ENCODE measurements at regions not wholly inside any gene's neighbourhood (a gene's known extent, or its start where the extent isn't known, plus 50 kb on each side); places are given as distances from the start of the nearest gene placed in this dataset.
A peak's percentile ranks its signal among the peaks of the same experiment; 100 is the strongest.

DNA sequence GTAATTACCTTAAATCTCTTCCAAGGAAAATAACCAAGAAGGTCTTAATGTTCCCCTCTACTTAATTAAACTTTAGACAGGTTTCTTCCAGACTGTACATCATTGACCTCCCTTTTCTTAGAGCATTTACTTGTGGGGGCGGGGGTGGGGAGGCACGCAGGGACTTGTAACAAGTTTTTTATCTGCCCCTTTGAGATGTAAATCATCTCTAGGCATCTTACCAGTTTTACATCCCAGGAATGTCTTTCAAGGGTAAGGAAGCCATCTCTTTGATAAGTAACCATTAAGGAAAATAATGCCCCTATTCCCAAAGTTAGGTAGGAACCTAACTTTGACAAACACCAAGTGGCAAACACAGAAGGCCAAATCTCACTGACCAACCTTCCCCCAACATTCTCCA, 528.6 kb downstream of the SUCLA2 start:
- Histone ChIP-seq H3K4me3 (ENCODE audit: low read length in 2 of 2) (no peak overlapping the region), H3K4me1 (ENCODE audit: insufficient read depth, low read length) (no peaks in the 10 kb centered on the region), H3K27me3 (ENCODE audit: insufficient read depth, low read length) (no peaks in the 10 kb centered on the region), H3K36me3 (ENCODE audit: insufficient read depth, low read length) (no peaks in the 10 kb centered on the region), H3K27ac (ENCODE audit: low read depth, low read length) (no peak overlapping the region), H3K9me3 (ENCODE audit: control insufficient read depth in 1 of 2, low read length in 2 of 2) (no peaks in the 10 kb centered on the region)
- H3K4me1 Mint-ChIP-seq, result no peaks in the 10 kb centered on the region
- no peaks in the 10 kb centered on the region for H3K27me3 Mint-ChIP-seq
- peaks cover 2 to 9% (median 7%) of the 10 kb centered on the region in 8 donors for H3K9me3 Mint-ChIP-seq
- H3K36me3 Mint-ChIP-seq, result no peaks in the 10 kb centered on the region
- no peak overlapping the region for H3K27ac Mint-ChIP-seq
- no peak overlapping the region for H3K4me3 Mint-ChIP-seq
- POLR2A ChIA-PET (ENCODE audit: partially characterized antibody), result no interaction called here
- CTCF ChIA-PET (ENCODE audit: partially characterized antibody), result no interaction called here
- intact Hi-C loops (cut with micrococcal nuclease), result no loop called here
- DNase-seq, result no peak

DNA sequence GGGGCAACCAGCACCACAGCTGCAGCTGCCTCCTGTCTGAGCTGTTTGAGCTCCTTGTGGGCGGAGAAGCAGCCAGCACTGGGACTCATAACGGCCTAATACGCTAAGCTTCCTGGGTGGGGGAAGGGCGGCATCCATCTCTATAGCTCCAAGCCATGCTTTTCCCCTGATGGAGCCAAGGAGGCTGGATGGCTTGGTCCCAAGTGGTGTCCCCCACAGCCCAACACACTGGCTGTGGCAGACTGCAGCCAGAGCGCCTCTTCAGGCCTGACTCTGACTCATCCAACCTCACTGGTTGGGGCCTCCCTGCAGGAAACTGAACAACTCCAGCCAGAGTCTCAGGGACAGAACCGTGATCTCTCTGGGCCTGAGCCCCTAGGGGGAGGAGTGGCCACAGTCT, 537.3 kb downstream of the SUCLA2 start:
- no peaks in the 10 kb centered on the region for H3K36me3 Mint-ChIP-seq
- ChIA-PET POLR2A (ENCODE audit: partially characterized antibody) (no interaction called here), CTCF (ENCODE audit: partially characterized antibody) (no interaction called here)
- Histone ChIP-seq H3K36me3 (ENCODE audit: insufficient read depth, low read length) (no peaks in the 10 kb centered on the region), H3K9me3 (ENCODE audit: control insufficient read depth in 1 of 2, low read length in 2 of 2) (no peaks in the 10 kb centered on the region), H3K27me3 (ENCODE audit: insufficient read depth, low read length) (no peaks in the 10 kb centered on the region), H3K27ac (ENCODE audit: low read depth, low read length) (no peak overlapping the region), H3K4me3 (ENCODE audit: low read length in 2 of 2) (no peak overlapping the region), H3K4me1 (ENCODE audit: insufficient read depth, low read length) (no peaks in the 10 kb centered on the region)
- no peaks in the 10 kb centered on the region for H3K4me1 Mint-ChIP-seq
- peaks cover 5 to 28% (median 16%) of the 10 kb centered on the region in 8 donors for H3K9me3 Mint-ChIP-seq
- intact Hi-C loops (cut with micrococcal nuclease), result no loop called here
- peak in 1 of 5 donors; percentile 24 for DNase-seq
- no peak overlapping the region for H3K27ac Mint-ChIP-seq
- H3K4me3 Mint-ChIP-seq, result no peak overlapping the region
- no peaks in the 10 kb centered on the region for H3K27me3 Mint-ChIP-seq

DNA sequence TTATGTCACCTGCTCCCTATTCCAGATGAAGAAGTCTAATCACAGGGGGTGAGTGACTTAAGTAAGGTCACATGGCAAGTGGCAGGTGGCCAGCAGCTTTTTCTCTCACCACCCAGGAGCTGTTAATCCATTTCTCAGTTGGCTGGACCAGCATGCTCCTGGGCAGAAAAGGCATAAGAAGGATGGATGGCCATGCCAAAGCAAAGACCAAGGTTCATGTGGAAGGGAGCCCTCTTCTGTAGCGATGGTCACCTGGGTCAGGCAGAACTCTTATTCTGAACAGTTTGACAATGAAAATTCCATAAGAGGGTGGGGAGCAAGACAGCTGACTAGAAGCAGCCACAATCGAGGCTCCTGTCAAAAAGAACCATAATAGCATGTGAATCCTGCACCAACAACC, 538.1 kb downstream of the SUCLA2 start:
- Histone ChIP-seq H3K4me1 (ENCODE audit: insufficient read depth, low read length) (no peaks in the 10 kb centered on the region), H3K9me3 (ENCODE audit: control insufficient read depth in 1 of 2, low read length in 2 of 2) (no peaks in the 10 kb centered on the region), H3K27ac (ENCODE audit: low read depth, low read length) (no peak overlapping the region), H3K4me3 (ENCODE audit: low read length in 2 of 2) (no peak overlapping the region), H3K36me3 (ENCODE audit: insufficient read depth, low read length) (no peaks in the 10 kb centered on the region), H3K27me3 (ENCODE audit: insufficient read depth, low read length) (no peaks in the 10 kb centered on the region)
- Mint-ChIP-seq H3K9me3 (peaks cover 5 to 21% (median 15%) of the 10 kb centered on the region in 8 donors), H3K4me3 (no peak overlapping the region), H3K4me1 (no peaks in the 10 kb centered on the region), H3K36me3 (no peaks in the 10 kb centered on the region), H3K27ac (no peak overlapping the region), H3K27me3 (no peaks in the 10 kb centered on the region)
- intact Hi-C loops (cut with micrococcal nuclease), result no loop called here
- POLR2A ChIA-PET (ENCODE audit: partially characterized antibody), result no interaction called here
- CTCF ChIA-PET (ENCODE audit: partially characterized antibody), result no interaction called here
- DNase-seq, result no peak

DNA sequence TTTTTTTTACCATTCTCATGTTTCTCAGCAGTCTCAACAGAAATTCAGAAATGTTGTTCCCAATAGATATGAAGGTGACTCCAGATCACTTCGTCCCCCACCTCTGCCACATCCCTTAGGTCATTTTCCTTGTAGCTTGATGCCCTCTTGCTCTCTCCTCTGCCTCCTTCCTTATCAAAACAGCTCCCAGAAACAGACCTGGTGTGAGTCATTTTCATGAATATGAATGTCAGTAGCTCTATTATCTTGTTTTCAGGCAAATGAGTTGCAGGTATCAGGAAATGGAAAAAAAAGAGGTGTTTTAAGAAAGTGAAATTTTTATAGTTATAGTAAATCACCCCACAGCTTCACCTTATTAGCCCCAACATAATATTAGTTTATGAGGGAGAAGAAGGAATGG, 539.3 kb downstream of the SUCLA2 start:
- intact Hi-C loops (cut with micrococcal nuclease), result no loop called here
- H3K36me3 ChIP-seq (ENCODE audit: insufficient read depth, low read length), result no peaks in the 10 kb centered on the region
- H3K4me1 ChIP-seq (ENCODE audit: insufficient read depth, low read length), result no peaks in the 10 kb centered on the region
- H3K27ac ChIP-seq (ENCODE audit: low read depth, low read length), result no peak overlapping the region
- DNase-seq, result no peak
- ChIA-PET POLR2A (ENCODE audit: partially characterized antibody) (no interaction called here), CTCF (ENCODE audit: partially characterized antibody) (no interaction called here)
- Mint-ChIP-seq H3K27ac (no peak overlapping the region), H3K9me3 (peaks cover 0 to 20% (median 10%) of the 10 kb centered on the region in 8 donors), H3K4me1 (no peaks in the 10 kb centered on the region), H3K27me3 (no peaks in the 10 kb centered on the region), H3K36me3 (no peaks in the 10 kb centered on the region), H3K4me3 (no peak overlapping the region)
- H3K27me3 ChIP-seq (ENCODE audit: insufficient read depth, low read length), result no peaks in the 10 kb centered on the region
- H3K9me3 ChIP-seq (ENCODE audit: control insufficient read depth in 1 of 2, low read length in 2 of 2), result no peaks in the 10 kb centered on the region
- H3K4me3 ChIP-seq (ENCODE audit: low read length in 2 of 2), result no peak overlapping the region

DNA sequence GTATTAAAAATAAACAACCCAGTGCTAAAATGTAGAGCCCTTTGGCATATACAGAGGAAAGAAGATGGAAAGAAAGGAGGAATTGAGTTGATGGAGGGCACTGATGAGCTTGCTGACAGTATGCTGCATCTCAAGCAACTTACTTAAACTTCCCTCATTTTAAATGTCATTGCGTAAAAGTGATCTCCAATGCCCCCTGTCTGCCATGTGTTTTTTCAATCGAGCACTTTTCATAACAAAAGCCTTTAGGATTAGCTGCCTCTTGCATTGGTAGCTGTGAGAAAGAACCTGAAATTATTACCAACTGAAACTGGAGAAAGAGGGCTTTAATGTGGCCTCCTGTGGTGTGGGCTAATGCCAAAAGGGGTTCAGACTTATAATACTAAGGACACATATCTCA, 541.6 kb downstream of the SUCLA2 start:
- Mint-ChIP-seq H3K27ac (no peak overlapping the region), H3K27me3 (no peaks in the 10 kb centered on the region), H3K36me3 (no peaks in the 10 kb centered on the region), H3K9me3 (peaks cover 0 to 8% (median 4%) of the 10 kb centered on the region in 8 donors), H3K4me1 (no peaks in the 10 kb centered on the region), H3K4me3 (no peak overlapping the region)
- no peaks in the 10 kb centered on the region for H3K9me3 ChIP-seq (ENCODE audit: control insufficient read depth in 1 of 2, low read length in 2 of 2)
- no peaks in the 10 kb centered on the region for H3K36me3 ChIP-seq (ENCODE audit: insufficient read depth, low read length)
- H3K4me1 ChIP-seq (ENCODE audit: insufficient read depth, low read length), result no peaks in the 10 kb centered on the region
- H3K27ac ChIP-seq (ENCODE audit: low read depth, low read length), result no peak overlapping the region
- ChIA-PET POLR2A (ENCODE audit: partially characterized antibody) (no interaction called here), CTCF (ENCODE audit: partially characterized antibody) (no interaction called here)
- H3K4me3 ChIP-seq (ENCODE audit: low read length in 2 of 2), result no peak overlapping the region
- DNase-seq, result no peak
- intact Hi-C loops (cut with micrococcal nuclease), result no loop called here
- no peaks in the 10 kb centered on the region for H3K27me3 ChIP-seq (ENCODE audit: insufficient read depth, low read length)

DNA sequence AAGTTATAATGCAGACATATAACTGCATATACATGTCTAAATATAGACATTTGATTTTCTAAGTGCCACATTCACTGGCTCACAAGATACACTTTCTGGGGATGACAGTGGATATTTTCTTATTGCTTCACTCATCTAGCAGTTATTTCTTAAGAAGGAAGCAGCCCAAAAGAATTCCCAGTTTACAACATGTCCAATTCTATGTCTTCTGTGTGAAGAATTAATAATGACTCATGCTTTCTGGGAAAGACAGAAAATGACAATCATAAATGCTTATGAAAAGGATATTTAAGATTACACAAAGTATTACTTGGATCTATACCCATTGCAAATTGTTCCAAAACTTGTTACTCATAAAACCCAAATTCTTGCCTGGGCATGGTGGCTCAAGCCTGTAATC, 543.4 kb downstream of the SUCLA2 start:
- Histone ChIP-seq H3K27me3 (ENCODE audit: insufficient read depth, low read length) (no peaks in the 10 kb centered on the region), H3K9me3 (ENCODE audit: control insufficient read depth in 1 of 2, low read length in 2 of 2) (no peaks in the 10 kb centered on the region), H3K4me3 (ENCODE audit: low read length in 2 of 2) (no peak overlapping the region), H3K27ac (ENCODE audit: low read depth, low read length) (no peak overlapping the region), H3K4me1 (ENCODE audit: insufficient read depth, low read length) (no peaks in the 10 kb centered on the region), H3K36me3 (ENCODE audit: insufficient read depth, low read length) (no peaks in the 10 kb centered on the region)
- ChIA-PET CTCF (ENCODE audit: partially characterized antibody) (no interaction called here), POLR2A (ENCODE audit: partially characterized antibody) (no interaction called here)
- intact Hi-C loops (cut with micrococcal nuclease), result no loop called here
- Mint-ChIP-seq H3K4me1 (no peaks in the 10 kb centered on the region), H3K36me3 (no peaks in the 10 kb centered on the region), H3K9me3 (peaks cover 0 to 4% (median 0%) of the 10 kb centered on the region in 8 donors), H3K27ac (no peak overlapping the region), H3K27me3 (no peaks in the 10 kb centered on the region), H3K4me3 (no peak overlapping the region)
- no peak for DNase-seq

DNA sequence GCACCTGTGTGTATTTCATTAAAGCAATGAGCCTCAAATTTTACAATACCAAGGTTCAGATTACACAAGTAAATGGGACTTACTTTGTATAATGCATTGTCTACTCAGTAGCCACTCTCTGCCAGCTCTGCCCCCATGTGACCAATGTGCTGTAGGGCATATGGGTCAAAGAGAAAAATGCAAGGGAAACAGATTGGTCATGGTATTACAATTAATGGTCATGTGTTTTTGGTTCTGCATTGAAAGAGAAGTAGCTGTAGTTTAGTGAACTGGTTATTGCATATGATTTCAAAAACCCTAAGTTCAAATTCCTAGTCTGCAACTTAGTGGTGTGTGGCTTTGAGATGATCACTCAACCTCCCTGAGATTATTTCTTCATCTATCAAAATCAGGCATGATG, 545.4 kb downstream of the SUCLA2 start:
- Histone ChIP-seq H3K27me3 (ENCODE audit: insufficient read depth, low read length) (no peaks in the 10 kb centered on the region), H3K9me3 (ENCODE audit: control insufficient read depth in 1 of 2, low read length in 2 of 2) (no peaks in the 10 kb centered on the region), H3K36me3 (ENCODE audit: insufficient read depth, low read length) (no peaks in the 10 kb centered on the region), H3K27ac (ENCODE audit: low read depth, low read length) (no peak overlapping the region), H3K4me3 (ENCODE audit: low read length in 2 of 2) (no peak overlapping the region), H3K4me1 (ENCODE audit: insufficient read depth, low read length) (no peaks in the 10 kb centered on the region)
- no peaks in the 10 kb centered on the region for H3K36me3 Mint-ChIP-seq
- H3K27me3 Mint-ChIP-seq, result no peaks in the 10 kb centered on the region
- no peak overlapping the region for H3K27ac Mint-ChIP-seq
- no peaks in the 10 kb centered on the region for H3K4me1 Mint-ChIP-seq
- no peak for DNase-seq
- H3K9me3 Mint-ChIP-seq, result peaks cover 0 to 6% (median 0%) of the 10 kb centered on the region in 8 donors
- POLR2A ChIA-PET (ENCODE audit: partially characterized antibody), result no interaction called here
- intact Hi-C loops (cut with micrococcal nuclease), result no loop called here
- CTCF ChIA-PET (ENCODE audit: partially characterized antibody), result no interaction called here
- no peak overlapping the region for H3K4me3 Mint-ChIP-seq

DNA sequence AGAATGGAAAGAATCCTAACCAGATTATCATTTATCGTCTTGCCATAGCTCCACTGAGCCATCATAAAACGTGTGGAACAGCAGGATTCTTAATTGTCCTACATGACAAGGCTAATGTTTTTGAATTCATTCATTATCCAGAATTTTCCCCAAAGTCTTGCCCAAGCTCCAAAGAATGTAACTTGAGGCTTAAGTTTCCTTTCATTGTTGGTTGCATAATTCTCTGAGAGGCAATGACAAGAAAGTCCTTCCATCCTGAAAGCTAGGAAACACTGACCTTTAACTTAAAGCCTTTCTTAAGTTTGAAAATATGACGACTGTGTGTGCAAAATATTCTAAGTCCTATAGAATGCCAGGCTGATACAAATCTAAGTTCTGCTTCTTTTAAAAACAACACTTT, 546.1 kb downstream of the SUCLA2 start:
- H3K36me3 Mint-ChIP-seq, result no peaks in the 10 kb centered on the region
- CTCF ChIA-PET (ENCODE audit: partially characterized antibody), result no interaction called here
- DNase-seq, result no peak
- intact Hi-C loops (cut with micrococcal nuclease), result no loop called here
- H3K9me3 Mint-ChIP-seq, result peaks cover 0 to 6% (median 2%) of the 10 kb centered on the region in 8 donors
- H3K4me3 Mint-ChIP-seq, result peak overlapping the region in 1 of 8 donors; percentile 4
- H3K4me1 Mint-ChIP-seq, result no peaks in the 10 kb centered on the region
- no peak overlapping the region for H3K27ac Mint-ChIP-seq
- H3K27me3 ChIP-seq (ENCODE audit: insufficient read depth, low read length), result no peaks in the 10 kb centered on the region
- POLR2A ChIA-PET (ENCODE audit: partially characterized antibody), result no interaction called here
- no peak overlapping the region for H3K4me3 ChIP-seq (ENCODE audit: low read length in 2 of 2)
- no peaks in the 10 kb centered on the region for H3K9me3 ChIP-seq (ENCODE audit: control insufficient read depth in 1 of 2, low read length in 2 of 2)
- no peaks in the 10 kb centered on the region for H3K36me3 ChIP-seq (ENCODE audit: insufficient read depth, low read length)
- no peak overlapping the region for H3K27ac ChIP-seq (ENCODE audit: low read depth, low read length)
- no peaks in the 10 kb centered on the region for H3K27me3 Mint-ChIP-seq
- no peaks in the 10 kb centered on the region for H3K4me1 ChIP-seq (ENCODE audit: insufficient read depth, low read length)

Measured in CD4-positive, alpha-beta memory T cell (primary cell).